Renal cortex interstitium (tissue), 11 donors: ENCODE measurements at regions not wholly inside any gene's neighbourhood (a gene's known extent, or its start where the extent isn't known, plus 50 kb on each side); places are given as distances from the start of the nearest gene placed in this dataset.

ENCODE experiments used
- DNase-seq, 11 donors: peaks; one replicate each; pipeline ENCODE4 v3.0.0-alpha.2; 2013; ENCODE audit warnings: low read depth in 9 of 11, low spot score in 4 of 11; ENCODE audit errors: extremely low read depth in 1 of 11

DNA sequence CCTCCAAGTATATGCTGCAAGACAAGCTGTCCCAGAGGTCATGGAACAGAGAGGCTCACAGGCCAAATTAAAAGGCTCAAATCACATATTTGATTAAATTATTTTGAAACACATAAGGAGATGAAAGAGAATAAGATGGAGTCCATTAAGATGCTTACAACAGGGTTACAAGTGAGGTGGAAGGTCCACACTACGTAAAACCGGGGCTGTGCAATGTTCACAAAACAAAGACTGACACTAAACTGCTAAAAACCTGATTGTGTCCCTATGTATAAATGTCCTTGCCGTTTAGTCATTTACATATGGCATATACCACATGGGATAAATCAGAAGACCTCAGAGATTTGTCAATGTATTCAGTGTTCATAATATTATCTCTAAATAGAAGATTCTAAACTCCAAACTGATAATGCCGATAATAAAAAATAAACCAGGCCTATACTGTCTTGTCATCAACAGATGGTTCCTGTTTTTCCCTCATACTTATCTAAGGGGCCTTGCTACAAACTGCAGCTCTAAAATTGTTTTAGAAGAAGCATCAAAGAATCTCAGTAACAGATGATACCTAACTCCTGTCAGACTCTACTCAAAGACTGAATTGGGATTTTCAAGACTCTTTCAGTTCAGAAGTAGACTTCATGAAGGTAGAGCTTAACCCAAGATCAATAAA is 51.8 kb upstream of the RIPOR2 start:
- DNase-seq: no peak

DNA sequence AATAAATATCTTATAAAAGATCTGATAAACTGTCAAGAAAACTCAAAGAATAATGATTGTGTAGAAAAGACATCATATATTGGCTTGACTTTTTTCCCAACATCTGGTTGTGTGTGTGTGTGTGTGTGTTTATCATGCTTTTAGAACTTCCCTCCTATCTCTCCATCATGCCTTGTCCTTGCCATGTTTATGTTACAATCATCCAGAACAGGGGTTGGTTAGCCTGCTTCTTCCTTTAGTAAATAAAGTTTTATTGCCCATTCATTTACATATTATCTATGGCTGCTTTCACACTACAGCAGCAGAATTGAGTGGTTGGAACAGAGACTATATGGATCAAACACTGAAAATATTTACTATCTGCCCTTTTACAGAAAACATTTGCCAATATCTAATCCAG is 52.8 kb upstream of the RIPOR2 start:
- no peak for DNase-seq

DNA sequence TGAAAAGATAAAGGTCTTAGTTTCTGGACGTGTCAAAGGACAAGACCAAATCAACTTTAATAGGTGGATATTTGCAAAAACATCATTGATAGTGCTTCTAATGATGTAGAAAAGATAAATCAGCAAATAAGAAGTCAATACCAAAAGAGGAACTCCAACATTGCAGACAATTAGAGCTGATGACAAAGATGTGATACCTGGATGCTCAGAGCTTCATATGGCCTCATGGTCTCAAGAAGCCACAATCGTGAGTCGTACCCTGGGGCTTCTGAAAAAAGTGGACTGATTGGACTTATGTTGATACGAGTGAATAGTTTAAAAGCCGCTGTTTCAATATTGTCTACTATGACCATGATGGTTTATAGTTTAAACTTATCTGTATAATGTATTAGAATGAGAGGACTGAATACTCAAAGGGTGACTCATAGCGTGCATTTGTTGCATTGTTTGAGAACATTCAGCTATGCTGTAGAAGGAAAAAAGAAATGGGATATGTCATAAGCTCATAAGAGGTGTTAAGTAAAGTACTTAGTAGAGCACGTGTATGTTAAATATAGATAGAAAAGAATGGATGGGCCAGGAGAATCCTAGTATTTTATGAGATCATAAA is 54.6 kb upstream of the RIPOR2 start:
- DNase-seq: no peak

DNA sequence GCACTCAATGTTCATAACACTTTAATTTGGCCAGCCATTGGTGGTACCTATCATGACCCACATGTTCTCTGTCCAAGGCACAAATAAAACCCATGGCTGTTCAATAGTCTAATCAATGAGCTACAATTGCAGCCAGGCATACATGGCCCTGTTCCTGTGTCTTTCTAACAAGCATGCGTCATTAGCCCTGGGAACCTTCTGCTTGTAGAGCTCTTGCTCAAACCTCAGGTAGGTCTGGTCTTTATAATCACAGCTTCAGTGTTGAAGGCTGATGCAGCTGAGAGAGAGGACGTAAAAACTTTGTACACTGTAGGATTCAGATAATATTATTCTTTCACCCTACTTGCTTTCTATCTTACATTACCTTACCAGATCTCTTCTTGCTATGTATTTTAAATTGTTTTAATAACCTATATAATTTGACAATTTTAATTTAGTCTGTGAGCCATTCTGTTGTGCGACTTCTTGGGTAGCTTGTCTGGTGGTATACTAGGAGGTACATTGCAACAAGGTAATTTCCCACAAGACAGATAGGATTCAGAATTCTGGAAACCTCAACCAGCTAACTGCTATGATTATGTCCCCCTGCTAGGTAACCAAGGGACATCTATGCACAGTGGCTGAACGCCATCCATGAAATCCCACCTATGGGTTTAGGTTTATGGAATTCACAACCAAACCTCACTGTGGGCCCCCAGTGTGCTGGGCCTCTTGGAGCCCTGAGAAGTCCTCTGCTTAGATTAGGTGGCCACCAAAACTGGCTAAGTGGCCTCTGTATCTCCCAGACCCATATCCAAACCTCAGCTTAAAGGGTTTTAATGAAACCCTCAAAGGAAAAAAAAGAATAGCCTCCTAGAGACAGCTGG is 55.4 kb upstream of the RIPOR2 start:
- no peak for DNase-seq

DNA sequence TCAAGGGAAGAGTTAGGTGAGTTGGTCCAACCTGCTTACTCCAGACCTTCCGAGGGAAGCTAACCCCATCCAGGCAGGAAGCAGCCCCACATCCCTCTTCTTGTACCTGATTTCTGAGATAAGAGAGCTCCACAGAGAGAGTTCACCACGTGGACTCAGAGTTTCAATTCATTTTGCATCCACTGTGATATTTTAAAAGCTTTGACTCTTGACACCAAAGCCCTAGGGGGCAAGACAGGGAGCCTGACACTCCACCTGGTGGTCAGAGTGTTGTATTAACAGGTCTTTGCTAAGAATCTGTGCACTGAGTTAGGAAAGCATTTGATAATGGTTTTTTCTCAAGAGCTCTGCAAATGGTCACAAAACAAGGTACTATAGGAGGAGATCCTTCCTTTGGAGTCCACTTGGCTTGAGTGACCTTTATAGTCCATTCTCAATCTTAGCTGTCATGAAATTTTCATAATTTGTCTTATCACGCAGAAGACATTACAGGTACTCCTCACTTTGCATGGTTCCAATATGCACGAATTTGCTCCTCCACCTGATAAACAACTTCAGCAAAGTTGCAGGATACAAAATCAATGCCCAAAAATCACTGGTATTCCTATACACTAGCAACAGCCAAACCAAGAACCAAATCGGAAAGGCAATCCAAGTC is 56.2 kb upstream of the RIPOR2 start:
- DNase-seq: peak in 6 of 11 donors; percentile 11 to 36 (median 21)

DNA sequence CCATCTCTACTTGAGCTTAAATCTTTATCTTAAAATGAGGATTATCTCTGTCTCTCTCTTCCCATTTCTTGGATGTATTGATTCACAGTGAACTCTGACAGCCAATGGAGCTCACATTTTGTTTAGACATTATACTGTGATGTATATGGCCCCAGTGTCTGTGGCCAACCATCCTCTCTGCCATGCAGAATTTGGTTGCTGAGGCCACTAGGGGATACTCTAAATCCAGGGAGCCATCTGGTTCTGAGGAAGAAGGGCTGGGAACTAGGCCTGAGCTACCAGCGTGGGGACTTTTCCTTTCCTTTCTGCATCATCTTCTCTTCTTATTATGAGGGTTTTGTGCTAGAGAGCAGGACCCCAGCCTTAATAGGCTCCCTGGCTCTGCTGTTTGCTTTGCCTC is 59.1 kb upstream of the RIPOR2 start:
- no peak for DNase-seq

DNA sequence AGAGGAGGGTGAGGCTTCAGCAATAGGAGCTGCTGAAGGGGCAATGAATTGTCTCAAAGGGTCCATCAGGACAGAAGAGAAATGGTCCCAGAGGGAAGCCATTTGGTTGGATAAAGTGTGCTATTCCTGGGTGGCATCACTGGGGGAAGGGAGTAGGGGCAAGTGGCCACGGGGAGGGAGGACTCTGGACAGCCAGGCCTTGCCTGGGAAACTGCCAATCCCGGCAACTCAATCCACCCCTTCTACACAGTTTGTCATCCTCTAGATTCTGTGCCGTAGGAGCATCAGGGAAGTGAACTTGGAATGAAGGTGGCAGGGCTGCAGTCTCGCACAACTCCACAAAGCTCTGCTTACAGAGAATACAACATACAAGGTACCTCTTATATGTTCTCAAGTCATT is 59.5 kb upstream of the RIPOR2 start:
- no peak for DNase-seq

DNA sequence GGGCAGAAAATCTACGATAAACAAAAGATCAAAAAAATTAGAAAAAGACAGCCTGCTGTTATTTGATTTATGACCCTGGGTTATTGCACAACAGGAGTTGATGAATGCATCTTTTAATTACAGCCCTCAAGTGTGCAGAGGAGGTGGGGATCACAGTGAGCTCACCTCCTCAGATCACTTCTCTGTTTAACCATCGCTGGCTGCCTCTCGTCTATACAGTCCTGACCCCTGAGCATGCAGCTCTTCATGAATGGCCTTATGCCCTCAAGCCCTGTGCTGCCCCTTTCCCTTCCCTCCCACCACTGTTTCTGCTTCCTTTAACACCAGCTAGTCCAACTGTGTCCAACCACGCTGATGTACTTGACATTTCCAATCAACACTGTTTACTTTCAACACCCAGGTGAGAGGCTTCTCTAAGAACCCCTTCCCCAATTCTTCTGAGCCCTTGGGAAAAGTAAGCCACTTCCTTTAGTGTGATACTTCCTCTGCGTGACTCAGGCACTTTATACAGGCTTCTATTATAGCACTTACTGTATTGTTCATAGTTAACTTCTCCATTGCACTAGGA is 60.6 kb upstream of the RIPOR2 start:
- no peak for DNase-seq

DNA sequence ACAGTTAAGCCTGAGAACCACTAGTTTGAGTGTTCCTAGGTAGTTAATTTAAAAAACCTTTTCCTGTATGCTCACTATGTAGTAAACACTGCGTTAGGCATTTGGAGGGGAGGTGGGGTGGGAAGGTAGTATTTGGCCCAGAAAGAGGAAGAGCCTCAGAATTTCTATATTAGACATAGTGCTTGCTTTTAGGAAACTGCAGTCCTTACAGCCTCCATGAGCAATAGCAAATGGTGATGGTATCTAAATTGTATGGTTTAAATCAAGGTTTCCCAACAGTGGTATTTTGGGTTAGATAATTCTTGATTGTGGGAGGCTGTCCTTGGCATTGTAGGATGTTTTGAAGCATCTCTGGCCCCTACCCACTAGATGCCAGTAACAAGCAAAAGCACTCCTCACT is 61.5 kb upstream of the RIPOR2 start:
- no peak for DNase-seq

DNA sequence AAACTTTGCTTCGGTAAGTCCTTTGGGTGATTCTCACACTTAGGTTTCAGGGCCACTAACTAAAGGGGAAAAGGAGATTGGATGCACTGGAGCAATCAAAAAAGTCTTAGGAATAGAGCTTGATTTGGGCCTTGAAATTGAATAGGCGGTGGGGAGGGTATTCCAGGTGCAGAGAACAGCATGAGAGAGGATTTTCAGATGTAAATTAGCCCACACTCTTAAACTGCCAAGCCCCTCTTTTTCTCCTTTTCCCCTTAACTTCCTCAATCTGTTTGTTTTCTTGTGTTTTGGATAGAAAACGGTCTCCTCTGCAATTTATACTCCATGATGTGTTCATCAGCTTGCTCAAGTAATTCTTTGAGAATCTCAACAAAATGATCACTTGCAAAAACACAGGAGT is 62.1 kb upstream of the RIPOR2 start:
- no peak for DNase-seq

DNA sequence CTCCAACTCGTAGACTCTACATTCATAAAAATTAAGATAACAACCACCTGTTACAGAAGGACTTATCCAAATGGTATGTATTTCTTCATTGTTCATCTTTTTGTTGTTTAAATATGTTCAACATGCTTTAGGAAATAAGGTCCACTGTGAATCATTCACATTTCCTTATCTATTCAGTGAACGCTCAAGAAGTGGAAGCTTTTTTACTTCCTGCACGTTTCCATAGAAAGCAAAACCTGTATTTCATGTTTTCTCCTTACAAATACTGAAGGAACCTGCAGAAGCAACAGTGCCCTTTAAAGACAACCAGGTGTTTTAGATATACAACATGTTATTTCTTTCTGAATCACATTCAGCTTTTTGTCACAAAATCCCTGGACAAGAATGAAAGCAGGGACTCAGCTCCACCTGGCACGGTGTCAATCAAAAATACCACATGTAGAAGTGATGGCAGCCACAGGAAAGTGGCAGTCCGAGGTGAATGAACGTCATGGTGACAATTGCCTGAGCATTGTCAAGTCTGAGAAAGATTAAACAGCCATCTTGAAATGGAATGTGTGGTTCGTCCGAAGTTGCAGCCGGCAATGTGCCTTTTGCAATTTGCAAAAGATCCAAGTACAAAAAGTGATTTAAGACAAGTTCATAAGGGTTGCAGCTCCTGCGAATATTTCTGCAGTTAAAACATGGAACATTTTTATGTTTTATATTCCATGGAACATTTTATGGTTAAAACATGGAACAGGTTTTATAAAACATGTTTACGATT is 66.7 kb upstream of the RIPOR2 start:
- no peak for DNase-seq

DNA sequence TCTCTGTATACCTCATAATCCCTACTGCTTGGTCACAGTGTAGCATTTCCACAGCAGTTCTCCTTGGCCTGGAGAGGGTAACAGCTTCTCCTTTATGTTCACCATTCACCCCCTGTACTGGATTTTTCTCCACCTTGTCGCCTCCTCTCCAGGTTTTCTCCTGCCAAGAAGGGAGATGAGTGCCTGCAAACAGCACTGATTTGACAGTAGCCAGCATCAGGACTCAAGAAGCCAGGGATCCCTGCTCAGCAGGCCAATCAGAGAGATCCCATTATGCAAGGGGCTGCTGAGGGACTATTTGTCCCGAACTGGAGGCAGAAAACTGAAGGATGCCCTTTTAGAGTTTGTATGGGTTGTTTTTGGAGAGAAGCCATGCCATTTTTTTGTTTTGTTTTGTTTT is 68.6 kb upstream of the RIPOR2 start:
- no peak for DNase-seq

DNA sequence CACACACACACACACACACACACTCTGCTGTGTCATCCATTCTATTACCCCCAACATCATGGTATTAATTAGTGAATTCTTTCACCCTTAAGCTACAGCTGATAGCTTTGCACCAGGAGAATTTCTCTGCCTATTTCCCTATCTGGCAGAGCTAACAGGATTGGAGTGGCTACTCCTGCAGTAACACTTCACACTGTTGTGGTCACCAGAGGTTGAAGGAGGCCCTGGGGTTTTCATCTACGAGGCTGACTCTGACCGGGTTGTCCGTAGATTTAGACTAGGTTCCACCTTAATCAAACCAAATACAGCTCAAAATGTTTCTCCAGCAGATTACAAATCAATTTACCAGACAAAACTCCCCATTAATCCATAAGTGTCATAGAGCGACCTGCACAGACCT is 69.2 kb upstream of the RIPOR2 start:
- no peak for DNase-seq

DNA sequence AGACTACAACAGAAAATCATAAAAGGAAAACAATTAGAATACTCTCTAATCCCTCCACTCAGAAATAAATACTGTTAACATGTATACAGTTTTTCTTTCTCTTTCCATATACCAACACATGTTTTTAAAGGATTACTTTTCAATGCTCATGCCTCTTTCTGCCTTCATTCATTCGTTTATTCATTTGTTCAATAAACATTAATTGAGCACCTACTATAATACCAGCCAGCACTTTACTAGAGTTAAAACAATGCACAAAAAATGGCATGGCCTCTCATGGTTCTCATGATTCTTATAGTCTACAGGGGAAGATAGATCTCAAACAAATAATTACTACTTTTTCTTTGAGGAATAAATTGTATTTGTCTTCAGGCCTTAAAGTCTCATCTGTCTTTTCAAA is 70.3 kb upstream of the RIPOR2 start:
- no peak for DNase-seq

DNA sequence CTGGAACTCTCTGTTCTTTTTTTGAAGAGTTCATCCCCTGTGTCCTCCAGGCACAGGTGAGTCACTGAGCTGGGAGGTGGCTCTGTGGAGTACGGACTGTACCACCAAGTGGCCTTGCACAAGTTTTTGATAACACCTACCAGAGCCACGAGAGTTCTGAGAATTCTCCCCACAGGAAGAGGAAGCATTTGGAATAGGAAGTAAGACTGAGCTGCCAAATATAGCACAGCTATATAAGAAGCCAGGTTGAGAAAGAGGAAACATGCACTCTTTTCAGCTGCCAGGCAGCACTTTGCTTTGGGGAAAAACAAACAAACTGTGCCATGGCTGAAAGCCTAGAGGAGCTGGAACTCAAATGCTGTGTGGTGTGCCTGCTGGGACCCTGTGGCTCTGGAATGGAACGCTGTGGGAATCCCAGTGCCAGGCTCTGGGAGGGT is 70.8 kb upstream of the RIPOR2 start:
- peak in 1 of 11 donors; percentile 11 for DNase-seq

DNA sequence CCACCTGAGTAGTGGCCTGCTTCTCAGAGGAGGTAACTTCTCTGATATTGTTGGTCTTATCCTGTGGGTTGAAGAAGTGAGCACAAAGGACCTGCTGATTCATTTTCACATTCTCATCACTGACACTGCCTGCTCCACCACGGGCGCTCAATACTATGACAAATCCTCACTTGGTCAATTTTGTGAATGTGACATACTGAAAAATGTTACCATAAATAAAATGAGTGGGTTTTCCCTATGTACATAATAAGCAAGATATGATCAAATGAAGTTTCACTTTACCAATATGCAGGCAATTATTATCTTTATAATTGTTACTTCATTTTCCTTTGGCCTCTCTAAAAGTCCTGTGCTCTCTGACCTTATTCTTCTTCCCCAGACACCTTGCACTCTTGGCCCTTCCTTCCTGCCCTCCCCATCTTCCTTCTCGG is 71.5 kb upstream of the RIPOR2 start:
- DNase-seq: no peak

DNA sequence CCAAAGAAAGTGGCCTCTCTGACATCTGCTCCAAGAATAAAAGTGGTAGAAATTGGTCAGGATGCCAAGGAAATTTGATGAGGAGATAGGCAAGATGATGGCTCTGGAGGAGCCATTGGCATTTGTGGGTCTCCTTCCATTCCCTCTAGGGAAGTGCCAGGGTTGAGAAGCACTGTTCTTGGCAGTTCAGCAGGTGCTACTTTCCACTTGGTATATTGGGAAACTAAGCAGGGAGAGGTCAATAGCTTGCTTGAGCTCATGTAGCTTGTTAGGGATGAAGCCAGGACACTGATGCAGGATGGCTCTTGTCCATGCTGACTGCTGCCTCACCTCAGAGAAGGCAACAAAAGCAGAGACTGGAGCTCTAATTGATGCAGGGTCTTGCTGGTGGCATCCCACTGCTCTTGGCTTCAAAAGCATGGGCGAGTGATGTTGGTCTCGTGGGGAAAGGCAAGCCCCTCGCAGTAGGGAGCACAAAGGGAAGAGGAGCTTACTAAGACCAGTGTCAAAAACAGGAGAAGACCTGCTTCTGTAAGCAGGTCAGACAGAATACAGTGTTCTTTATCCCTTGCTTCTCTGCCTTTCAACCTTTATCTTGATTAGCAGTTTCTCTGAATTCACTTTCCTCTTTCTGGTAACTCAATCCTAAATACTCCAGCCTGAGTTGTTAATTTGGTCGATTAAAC is 73.1 kb upstream of the RIPOR2 start:
- DNase-seq: no peak

DNA sequence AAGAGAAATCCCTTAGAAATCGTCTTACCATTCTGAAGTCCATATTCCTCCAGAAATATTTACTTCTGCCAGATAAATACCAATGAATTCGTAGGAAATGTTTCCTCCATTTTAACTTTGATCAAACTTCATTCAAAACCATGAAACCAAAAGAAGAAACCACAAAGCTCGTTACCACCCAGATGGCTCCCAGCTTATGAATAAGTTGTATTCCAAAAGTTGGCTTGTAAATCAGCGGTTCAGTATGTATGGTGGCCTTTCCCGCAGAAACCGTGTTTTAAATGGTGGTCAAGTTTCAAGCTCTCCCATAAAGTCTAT is 73.6 kb upstream of the RIPOR2 start:
- no peak for DNase-seq
